ENCODE measurements at regions not wholly inside any gene's neighbourhood (a gene's known extent, or its start where the extent isn't known, plus 50 kb on each side); places are given as distances from the start of the nearest gene placed in this dataset.

DNA sequence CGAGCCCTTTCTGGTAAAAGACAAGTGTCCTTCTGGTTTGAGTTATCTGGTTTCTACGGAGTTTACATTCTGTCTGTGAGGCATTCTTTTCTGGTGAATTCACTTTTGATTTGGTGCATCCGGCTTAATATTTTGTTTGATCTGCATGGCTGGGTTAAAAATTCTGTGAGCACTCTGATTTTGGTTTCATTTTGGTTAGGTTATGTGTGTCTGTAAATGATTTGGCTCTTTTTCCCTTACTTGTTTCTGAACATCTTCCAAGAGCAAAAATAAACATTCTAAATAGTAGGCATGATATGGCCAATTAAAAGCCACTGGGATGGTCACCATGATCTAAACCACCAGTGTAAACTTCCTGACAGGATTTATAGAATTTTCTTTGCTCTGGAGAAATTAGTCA, 85.7 kb upstream of the PTPN13 start (continued):
- TF ChIP-seq, protein P1, sequence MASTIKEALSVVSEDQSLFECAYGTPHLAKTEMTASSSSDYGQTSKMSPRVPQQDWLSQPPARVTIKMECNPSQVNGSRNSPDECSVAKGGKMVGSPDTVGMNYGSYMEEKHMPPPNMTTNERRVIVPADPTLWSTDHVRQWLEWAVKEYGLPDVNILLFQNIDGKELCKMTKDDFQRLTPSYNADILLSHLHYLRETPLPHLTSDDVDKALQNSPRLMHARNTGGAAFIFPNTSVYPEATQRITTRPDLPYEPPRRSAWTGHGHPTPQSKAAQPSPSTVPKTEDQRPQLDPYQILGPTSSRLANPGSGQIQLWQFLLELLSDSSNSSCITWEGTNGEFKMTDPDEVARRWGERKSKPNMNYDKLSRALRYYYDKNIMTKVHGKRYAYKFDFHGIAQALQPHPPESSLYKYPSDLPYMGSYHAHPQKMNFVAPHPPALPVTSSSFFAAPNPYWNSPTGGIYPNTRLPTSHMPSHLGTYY (CRISPR knock-in tag; IDR thresholded peaks at IDR 0.05) = no peak
- TF ChIP-seq, protein P2, sequence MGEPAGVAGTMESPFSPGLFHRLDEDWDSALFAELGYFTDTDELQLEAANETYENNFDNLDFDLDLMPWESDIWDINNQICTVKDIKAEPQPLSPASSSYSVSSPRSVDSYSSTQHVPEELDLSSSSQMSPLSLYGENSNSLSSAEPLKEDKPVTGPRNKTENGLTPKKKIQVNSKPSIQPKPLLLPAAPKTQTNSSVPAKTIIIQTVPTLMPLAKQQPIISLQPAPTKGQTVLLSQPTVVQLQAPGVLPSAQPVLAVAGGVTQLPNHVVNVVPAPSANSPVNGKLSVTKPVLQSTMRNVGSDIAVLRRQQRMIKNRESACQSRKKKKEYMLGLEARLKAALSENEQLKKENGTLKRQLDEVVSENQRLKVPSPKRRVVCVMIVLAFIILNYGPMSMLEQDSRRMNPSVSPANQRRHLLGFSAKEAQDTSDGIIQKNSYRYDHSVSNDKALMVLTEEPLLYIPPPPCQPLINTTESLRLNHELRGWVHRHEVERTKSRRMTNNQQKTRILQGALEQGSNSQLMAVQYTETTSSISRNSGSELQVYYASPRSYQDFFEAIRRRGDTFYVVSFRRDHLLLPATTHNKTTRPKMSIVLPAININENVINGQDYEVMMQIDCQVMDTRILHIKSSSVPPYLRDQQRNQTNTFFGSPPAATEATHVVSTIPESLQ (CRISPR knock-in tag; IDR thresholded peaks at IDR 0.05) = no peak
- TF ChIP-seq ZNF396 (CRISPR knock-in tag; IDR thresholded peaks at IDR 0.05; ENCODE audit: borderline replicate concordance) (no peak), KAT7 (CRISPR knock-in tag; IDR thresholded peaks at IDR 0.05; ENCODE audit: borderline replicate concordance) (no peak), NFE2L1 (CRISPR knock-in tag; IDR thresholded peaks at IDR 0.05) (no peak), ZNF232 (CRISPR knock-in tag; IDR thresholded peaks at IDR 0.05) (no peak)
- TF ChIP-seq, protein P3, sequence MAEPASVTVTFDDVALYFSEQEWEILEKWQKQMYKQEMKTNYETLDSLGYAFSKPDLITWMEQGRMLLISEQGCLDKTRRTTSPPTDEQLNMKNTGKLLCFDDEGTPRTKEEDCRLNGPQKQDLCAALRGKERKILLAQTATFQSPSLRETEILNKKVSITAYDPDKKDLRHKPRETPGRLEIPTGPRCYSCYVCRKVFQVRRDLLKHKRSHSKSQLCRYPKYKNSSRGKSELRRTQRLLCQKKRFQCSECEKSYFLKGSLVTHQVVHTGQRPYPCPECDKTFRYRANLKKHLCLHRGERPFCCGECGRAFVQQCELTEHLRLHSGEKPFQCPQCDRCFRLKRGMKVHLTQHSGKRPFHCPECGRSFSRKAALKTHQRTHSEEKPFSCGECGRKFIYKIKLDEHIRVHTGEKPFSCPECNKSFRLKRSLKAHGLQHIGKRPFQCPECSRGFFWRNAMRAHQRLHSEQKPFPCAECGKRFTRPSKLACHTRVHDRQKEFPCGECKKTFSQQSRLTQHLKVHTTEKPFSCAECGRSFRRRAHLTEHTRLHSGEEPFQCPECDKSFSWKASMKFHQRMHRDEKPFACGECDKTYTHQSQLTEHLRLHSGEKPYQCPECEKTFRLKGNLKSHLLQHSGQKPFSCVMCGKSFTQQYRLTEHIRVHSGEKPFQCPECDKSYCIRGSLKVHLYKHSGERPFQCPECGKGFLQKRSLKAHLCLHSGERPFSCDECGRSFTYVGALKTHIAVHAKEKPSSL (CRISPR knock-in tag; conservative IDR thresholded peaks at IDR 0.05) = no peak

DNA sequence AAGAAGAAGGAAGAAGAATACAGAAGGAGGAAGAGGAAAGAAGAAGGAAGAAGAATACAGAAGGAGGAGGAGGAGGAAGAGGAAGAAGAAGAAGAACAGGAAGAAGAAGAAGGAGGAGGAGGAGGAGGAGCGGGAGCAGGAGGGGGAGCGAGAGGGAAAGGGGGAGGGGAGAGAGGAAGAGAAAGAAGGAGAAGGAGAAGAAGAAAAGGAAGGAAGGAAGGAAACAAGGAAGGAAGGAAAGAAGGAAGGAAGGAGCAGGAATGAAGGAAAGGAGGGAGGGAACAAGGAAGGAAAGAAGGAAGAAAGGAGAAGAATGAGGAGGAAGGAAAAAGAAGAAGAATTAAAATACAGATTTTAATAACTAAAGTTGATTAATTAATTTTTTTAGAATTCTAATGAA, 82.5 kb upstream of the PTPN13 start:
- Mint-ChIP-seq H3K4me3 (no peak overlapping the region), H3K27ac (no peak overlapping the region), H3K4me1 (peaks cover 31% of the 10 kb centered on the region), H3K9me3 (peaks cover 39% of the 10 kb centered on the region), H3K27me3 (ENCODE audit: low read depth) (no peaks in the 10 kb centered on the region), H3K36me3 (peaks cover 8% of the 10 kb centered on the region)
- no peak for DNase-seq (ENCODE audit: low spot score)
- ATAC-seq = no peak
- ChIA-PET CTCF (no interaction called here), POLR2A (no interaction called here)
- TF ChIP-seq ZNF263 (CRISPR knock-in tag; IDR thresholded peaks at IDR 0.05; ENCODE audit: low read depth) (no peak), NFYB (CRISPR knock-in tag; conservative IDR thresholded peaks at IDR 0.05; ENCODE audit: low read depth) (no peak), ZNF121 (CRISPR knock-in tag; IDR thresholded peaks at IDR 0.05) (no peak), MXD4 (CRISPR knock-in tag; IDR thresholded peaks at IDR 0.05; ENCODE audit: borderline replicate concordance) (no peak), ZNF317 (CRISPR knock-in tag; IDR thresholded peaks at IDR 0.05; ENCODE audit: borderline replicate concordance, low read depth) (no peak), FOXK1 (CRISPR knock-in tag; IDR thresholded peaks at IDR 0.05) (no peak), NR3C1 (CRISPR knock-in tag; conservative IDR thresholded peaks at IDR 0.05; ENCODE audit: low read depth) (no peak), NR2C2 (CRISPR knock-in tag; IDR thresholded peaks at IDR 0.05) (no peak), ZNF138 (CRISPR knock-in tag; conservative IDR thresholded peaks at IDR 0.05) (no peak), ZNF671 (CRISPR knock-in tag; IDR thresholded peaks at IDR 0.05) (no peak), SMAD4 (CRISPR knock-in tag; IDR thresholded peaks at IDR 0.05) (no peak)
- TF ChIP-seq, protein P1 (CRISPR knock-in tag; IDR thresholded peaks at IDR 0.05) = no peak
- TF ChIP-seq, protein P4, sequence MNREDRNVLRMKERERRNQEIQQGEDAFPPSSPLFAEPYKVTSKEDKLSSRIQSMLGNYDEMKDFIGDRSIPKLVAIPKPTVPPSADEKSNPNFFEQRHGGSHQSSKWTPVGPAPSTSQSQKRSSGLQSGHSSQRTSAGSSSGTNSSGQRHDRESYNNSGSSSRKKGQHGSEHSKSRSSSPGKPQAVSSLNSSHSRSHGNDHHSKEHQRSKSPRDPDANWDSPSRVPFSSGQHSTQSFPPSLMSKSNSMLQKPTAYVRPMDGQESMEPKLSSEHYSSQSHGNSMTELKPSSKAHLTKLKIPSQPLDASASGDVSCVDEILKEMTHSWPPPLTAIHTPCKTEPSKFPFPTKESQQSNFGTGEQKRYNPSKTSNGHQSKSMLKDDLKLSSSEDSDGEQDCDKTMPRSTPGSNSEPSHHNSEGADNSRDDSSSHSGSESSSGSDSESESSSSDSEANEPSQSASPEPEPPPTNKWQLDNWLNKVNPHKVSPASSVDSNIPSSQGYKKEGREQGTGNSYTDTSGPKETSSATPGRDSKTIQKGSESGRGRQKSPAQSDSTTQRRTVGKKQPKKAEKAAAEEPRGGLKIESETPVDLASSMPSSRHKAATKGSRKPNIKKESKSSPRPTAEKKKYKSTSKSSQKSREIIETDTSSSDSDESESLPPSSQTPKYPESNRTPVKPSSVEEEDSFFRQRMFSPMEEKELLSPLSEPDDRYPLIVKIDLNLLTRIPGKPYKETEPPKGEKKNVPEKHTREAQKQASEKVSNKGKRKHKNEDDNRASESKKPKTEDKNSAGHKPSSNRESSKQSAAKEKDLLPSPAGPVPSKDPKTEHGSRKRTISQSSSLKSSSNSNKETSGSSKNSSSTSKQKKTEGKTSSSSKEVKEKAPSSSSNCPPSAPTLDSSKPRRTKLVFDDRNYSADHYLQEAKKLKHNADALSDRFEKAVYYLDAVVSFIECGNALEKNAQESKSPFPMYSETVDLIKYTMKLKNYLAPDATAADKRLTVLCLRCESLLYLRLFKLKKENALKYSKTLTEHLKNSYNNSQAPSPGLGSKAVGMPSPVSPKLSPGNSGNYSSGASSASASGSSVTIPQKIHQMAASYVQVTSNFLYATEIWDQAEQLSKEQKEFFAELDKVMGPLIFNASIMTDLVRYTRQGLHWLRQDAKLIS (CRISPR knock-in tag; IDR thresholded peaks at IDR 0.05; ENCODE audit: borderline replicate concordance) = no peak
- TF ChIP-seq, protein P5, sequence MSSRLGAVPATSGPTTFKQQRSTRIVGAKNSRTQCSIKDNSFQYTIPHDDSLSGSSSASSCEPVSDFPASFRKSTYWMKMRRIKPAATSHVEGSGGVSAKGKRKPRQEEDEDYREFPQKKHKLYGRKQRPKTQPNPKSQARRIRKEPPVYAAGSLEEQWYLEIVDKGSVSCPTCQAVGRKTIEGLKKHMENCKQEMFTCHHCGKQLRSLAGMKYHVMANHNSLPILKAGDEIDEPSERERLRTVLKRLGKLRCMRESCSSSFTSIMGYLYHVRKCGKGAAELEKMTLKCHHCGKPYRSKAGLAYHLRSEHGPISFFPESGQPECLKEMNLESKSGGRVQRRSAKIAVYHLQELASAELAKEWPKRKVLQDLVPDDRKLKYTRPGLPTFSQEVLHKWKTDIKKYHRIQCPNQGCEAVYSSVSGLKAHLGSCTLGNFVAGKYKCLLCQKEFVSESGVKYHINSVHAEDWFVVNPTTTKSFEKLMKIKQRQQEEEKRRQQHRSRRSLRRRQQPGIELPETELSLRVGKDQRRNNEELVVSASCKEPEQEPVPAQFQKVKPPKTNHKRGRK (CRISPR knock-in tag; IDR thresholded peaks at IDR 0.05; ENCODE audit: borderline replicate concordance) = no peak
- TF ChIP-seq, protein P6, sequence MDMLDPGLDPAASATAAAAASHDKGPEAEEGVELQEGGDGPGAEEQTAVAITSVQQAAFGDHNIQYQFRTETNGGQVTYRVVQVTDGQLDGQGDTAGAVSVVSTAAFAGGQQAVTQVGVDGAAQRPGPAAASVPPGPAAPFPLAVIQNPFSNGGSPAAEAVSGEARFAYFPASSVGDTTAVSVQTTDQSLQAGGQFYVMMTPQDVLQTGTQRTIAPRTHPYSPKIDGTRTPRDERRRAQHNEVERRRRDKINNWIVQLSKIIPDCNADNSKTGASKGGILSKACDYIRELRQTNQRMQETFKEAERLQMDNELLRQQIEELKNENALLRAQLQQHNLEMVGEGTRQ (CRISPR knock-in tag; IDR thresholded peaks at IDR 0.05) = no peak
- TF ChIP-seq, protein P7, sequence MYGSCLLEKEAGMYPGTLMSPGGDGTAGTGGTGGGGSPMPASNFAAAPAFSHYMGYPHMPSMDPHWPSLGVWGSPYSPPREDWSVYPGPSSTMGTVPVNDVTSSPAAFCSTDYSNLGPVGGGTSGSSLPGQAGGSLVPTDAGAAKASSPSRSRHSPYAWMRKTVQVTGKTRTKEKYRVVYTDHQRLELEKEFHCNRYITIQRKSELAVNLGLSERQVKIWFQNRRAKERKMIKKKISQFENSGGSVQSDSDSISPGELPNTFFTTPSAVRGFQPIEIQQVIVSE (CRISPR knock-in tag; IDR thresholded peaks at IDR 0.05; ENCODE audit: borderline replicate concordance) = no peak
- TF ChIP-seq, protein P8, sequence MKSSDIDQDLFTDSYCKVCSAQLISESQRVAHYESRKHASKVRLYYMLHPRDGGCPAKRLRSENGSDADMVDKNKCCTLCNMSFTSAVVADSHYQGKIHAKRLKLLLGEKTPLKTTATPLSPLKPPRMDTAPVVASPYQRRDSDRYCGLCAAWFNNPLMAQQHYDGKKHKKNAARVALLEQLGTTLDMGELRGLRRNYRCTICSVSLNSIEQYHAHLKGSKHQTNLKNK (CRISPR knock-in tag; IDR thresholded peaks at IDR 0.05) = no peak
